Activated T-helper 17 cell treated with anti-CD3 and anti-CD28 coated beads, Interleukin-2, amount 50 U/mL, for 72 hours (primary cell): ENCODE measurements at regions not wholly inside any gene's neighbourhood (a gene's known extent, or its start where the extent isn't known, plus 50 kb on each side); places are given as distances from the start of the nearest gene placed in this dataset.
A peak's percentile ranks its signal among the peaks of the same experiment; 100 is the strongest.

Experiments
- ATAC-seq: fragments of 150-1000 bp; cut with Tn5 transposase; replicated peaks from 2 replicates; pipeline ENCODE4 v1.10.0; 2021; ENCODE audit warnings: mild to moderate bottlenecking, moderate library complexity
- H3K27ac Mint-ChIP-seq: one replicate; pipeline ENCODE4 v1.8.0; 2022; ENCODE audit warnings: mixed read lengths
- H3K27me3 Mint-ChIP-seq: one replicate; pipeline ENCODE4 v1.8.0; 2022; ENCODE audit warnings: mixed read lengths
- H3K36me3 Mint-ChIP-seq: one replicate; pipeline ENCODE4 v1.8.0; 2022; ENCODE audit warnings: low read depth, mild to moderate bottlenecking, mixed read lengths
- H3K4me1 Mint-ChIP-seq: one replicate; pipeline ENCODE4 v1.8.0; 2022; ENCODE audit warnings: mixed read lengths
- H3K4me3 Mint-ChIP-seq: one replicate; pipeline ENCODE4 v1.8.0; 2022; ENCODE audit warnings: mild to moderate bottlenecking, mixed read lengths
- H3K9me3 Mint-ChIP-seq: one replicate; pipeline ENCODE4 v1.8.0; 2022; ENCODE audit warnings: mixed read lengths

DNA sequence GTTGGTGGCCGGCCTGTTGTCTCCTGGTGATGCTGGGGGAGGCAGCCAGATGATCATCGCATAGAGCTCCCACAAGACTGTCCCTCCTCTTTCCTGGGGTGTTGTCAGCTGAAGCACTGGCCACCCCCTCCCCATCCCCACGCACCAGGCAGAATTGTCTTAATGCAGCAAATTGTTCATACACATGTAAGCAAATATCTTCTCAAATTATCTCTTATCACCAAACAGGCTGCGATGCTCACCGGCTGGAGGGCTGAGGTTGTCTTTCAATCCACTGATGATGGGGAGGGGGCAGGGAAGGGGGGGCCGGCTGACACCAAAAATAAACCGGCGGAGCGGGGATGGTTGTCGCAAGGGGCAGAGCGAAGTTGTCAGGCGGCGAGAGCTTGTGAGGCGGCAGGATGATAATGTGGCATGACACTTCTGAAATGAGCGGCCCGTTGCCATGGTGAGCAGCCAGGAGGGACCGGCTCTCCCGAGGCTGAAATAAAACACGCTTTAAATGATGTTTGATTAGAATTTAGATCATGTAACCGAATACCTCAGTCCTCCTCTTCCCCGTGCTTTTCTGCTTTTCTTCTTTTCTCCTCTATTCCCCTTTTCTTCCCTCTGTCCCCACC lies 59.8 kb downstream of the MRM1 start:
- H3K27ac Mint-ChIP-seq, result no peak overlapping the region
- H3K36me3 Mint-ChIP-seq, result no peaks in the 10 kb centered on the region
- no peak overlapping the region for H3K4me3 Mint-ChIP-seq
- ATAC-seq, result no peak
- no peaks in the 10 kb centered on the region for H3K9me3 Mint-ChIP-seq
- H3K4me1 Mint-ChIP-seq, result no peaks in the 10 kb centered on the region
- peaks cover 14% of the 10 kb centered on the region for H3K27me3 Mint-ChIP-seq

DNA sequence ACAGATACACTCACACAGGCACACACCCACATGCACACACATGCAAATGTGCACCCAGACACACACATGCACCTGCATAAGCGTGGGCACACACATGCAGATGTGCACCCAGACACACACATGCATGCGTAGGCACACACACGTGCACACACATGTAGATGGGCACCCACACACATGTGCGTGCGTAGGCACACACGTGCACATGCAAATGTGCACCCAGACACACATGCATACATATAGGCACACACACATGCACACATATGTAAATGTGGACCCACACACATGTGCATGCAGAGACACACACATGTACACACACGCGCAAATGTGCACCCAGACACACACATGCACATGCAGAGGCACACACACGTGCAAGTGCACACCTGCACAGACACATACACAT lies 60.3 kb downstream of the MRM1 start:
- no peak overlapping the region for H3K4me3 Mint-ChIP-seq
- H3K4me1 Mint-ChIP-seq, result no peaks in the 10 kb centered on the region

DNA sequence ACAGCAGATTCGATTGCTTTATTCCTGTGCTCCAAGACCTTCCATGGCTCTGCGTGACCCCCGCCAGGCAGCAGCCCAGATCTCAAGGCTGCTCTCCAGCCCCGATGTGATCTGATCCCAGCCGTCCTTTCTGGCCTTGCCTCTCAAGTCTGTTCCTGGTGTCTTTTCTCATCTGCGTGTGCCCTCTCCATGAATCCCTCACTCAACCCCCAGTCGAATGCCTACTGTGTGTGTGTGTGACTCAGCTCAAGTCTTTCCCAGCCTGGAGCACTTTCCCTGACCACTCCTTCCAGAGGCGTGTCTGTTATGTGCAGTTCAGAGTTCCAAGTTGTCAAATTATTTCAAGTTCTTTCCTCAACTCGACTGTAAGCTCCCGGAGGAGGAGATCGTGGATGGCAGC lies 64.0 kb downstream of the MRM1 start:
- ATAC-seq, result no peak
- H3K36me3 Mint-ChIP-seq, result no peaks in the 10 kb centered on the region
- peaks cover 3% of the 10 kb centered on the region for H3K27me3 Mint-ChIP-seq
- H3K27ac Mint-ChIP-seq, result no peak overlapping the region
- H3K4me1 Mint-ChIP-seq, result no peaks in the 10 kb centered on the region
- H3K4me3 Mint-ChIP-seq, result no peak overlapping the region
- H3K9me3 Mint-ChIP-seq, result no peaks in the 10 kb centered on the region

More for the DNA sequence above, 60.3 kb downstream of the MRM1 start:
- Mint-ChIP-seq H3K36me3 (no peaks in the 10 kb centered on the region), H3K27me3 (peaks cover 11% of the 10 kb centered on the region), H3K9me3 (no peaks in the 10 kb centered on the region), H3K27ac (no peak overlapping the region)
- ATAC-seq, result no peak

DNA sequence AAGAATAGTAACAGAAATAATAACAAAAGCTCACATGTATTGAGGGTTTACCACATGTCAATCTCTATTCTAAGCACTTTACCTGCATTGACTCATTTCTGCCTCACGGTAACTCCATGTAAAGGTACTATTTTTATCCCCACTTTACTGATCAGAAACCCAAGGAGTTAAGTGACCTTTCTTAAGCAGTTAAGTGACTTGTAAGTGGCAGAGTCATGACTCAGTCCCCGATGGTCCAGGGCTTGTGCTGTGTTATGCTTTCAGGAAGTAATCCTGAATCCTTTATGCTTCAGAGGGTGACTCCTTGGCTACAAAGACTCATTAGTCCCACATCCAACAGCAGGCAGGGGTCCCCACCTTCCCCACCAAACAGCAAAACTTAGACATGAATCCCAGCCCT lies 66.5 kb downstream of the MRM1 start:
- Mint-ChIP-seq H3K27me3 (peaks cover 3% of the 10 kb centered on the region), H3K36me3 (no peaks in the 10 kb centered on the region), H3K4me3 (no peak overlapping the region), H3K27ac (no peak overlapping the region), H3K4me1 (peaks cover 7% of the 10 kb centered on the region), H3K9me3 (no peaks in the 10 kb centered on the region)
- peak; percentile 53 for ATAC-seq

DNA sequence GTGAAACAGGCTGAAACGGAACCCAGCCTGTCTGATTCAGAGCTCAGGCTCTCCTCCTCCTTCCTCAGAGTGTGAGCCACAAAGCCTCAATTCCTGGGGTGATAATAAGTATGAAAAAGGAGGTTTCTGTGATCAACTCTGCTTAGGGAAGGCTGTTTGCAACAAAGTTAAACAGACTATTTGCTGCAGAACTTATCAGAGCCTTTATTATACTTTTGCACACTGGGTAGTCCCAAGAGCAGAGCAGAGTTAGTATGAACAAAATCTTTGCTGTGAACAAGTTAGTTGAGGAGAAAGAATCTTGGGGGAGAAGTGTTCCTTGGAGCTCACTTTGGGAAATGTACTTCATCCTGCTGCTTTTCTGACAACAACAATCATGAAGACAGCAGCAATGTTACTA lies 67.4 kb downstream of the MRM1 start:
- Mint-ChIP-seq H3K36me3 (no peaks in the 10 kb centered on the region), H3K9me3 (no peaks in the 10 kb centered on the region), H3K4me3 (no peak overlapping the region), H3K27ac (no peak overlapping the region), H3K4me1 (peaks cover 9% of the 10 kb centered on the region), H3K27me3 (peaks cover 3% of the 10 kb centered on the region)
- no peak for ATAC-seq

DNA sequence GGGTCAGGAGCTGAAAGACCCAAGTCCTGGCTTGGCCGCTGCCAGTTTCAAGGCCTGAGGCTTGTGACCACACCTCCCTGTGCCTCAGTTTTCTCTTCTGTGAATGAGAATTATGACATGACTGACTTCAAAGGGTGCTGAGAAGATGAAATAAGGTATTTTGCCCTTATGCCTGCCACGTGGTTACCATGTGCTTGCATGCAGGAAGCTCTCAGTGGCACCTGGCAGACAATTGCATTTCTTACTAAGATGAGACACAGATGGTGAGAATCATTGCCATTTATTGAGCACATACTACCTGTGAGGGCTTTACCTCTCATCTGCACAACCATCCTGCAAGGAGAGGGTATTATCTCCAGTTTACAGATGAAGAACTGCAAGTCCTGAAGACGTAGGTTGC lies 69.8 kb downstream of the MRM1 start:
- Mint-ChIP-seq H3K4me3 (no peak overlapping the region), H3K36me3 (no peaks in the 10 kb centered on the region), H3K4me1 (peaks cover 33% of the 10 kb centered on the region), H3K27me3 (no peaks in the 10 kb centered on the region), H3K9me3 (no peaks in the 10 kb centered on the region), H3K27ac (peak overlapping the region; percentile 28)
- ATAC-seq, result no peak

DNA sequence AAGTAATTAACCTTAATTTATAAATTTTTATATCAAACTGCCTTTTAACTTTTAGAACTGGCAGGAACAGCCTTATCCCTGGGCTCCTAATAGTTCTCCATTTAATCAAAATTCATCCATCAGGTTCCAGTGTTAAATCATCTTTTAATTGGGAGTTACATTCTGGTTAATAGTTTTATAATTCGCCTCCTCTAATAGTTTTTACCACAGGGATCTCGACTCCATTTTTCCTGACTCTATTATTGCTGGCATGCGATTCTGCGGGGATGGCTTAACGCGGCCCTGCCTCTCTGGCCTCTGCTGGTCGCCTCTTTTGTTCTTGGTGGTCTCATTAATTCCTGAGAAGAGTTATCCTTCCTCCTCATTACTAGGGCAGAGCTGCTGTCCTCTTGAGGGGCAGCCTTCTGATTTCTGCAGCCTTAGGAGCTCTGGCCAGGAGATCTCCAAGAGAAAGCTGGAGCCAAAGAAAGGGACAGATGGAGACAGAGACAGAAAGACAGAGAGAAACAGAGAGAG lies 71.1 kb downstream of the MRM1 start:
- Mint-ChIP-seq H3K4me3 (peak overlapping the region; percentile 64), H3K4me1 (peaks cover 38% of the 10 kb centered on the region), H3K27ac (peak overlapping the region; percentile 82), H3K9me3 (no peaks in the 10 kb centered on the region), H3K27me3 (no peaks in the 10 kb centered on the region), H3K36me3 (no peaks in the 10 kb centered on the region)
- ATAC-seq, result no peak

DNA sequence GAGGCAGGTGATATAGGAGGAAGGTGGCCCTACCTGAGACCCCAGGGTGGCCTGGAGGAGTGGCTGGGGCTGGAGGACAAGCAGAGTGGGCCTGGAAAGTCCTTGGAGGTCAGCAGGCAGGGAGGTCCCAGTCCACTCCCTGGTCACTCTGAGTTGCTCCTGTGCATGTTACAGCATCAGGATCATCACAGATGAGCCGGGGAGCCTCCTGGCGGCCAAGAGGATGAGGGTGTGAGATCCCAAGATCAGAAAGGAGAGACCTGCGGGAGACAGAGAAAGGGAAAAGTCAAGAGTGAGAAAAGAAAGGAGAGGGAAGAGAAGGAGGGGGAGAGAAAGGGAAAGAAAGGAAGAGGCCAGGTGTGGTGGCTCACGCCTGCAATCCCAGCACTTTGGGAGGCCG lies 71.7 kb downstream of the MRM1 start:
- ATAC-seq, result no peak
- no peaks in the 10 kb centered on the region for H3K27me3 Mint-ChIP-seq
- H3K4me3 Mint-ChIP-seq, result peak overlapping the region; percentile 64
- H3K4me1 Mint-ChIP-seq, result peaks cover 38% of the 10 kb centered on the region
- peak overlapping the region; percentile 82 for H3K27ac Mint-ChIP-seq
- no peaks in the 10 kb centered on the region for H3K9me3 Mint-ChIP-seq
- H3K36me3 Mint-ChIP-seq, result no peaks in the 10 kb centered on the region

DNA sequence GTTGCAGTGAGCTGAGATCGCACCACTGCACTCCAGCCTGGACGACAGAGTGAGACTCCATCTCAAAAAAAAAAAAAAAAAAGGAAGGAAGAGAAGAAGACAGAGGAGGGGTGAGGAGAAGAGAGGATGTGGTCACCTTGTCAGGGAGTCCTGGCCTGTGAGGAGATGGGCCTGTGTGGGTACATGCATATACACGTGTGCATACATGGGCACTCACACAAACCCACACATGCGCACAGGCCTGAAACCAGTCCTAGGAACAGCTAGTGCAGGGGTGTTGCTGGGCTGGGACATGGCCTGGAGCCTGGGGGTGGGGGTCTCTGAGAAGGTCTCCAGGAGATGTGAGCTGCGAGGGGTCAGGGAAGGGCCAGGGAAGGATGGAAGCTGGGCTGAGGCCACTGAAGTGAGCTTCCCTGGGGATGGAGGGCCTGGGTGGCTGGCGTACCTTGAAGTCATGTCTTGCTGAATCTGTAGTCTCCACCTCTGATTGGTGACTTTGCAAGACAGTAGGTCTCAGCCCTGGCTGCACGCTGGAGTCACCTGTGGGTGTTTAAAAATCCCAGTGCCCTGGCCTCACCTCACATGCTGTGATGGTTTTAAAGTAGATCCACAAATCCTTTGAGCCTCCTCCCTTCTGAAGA lies 72.4 kb downstream of the MRM1 start:
- peaks cover 38% of the 10 kb centered on the region for H3K4me1 Mint-ChIP-seq
- ATAC-seq, result peak; percentile 25
- H3K27me3 Mint-ChIP-seq, result no peaks in the 10 kb centered on the region
- H3K4me3 Mint-ChIP-seq, result peak overlapping the region; percentile 64
- H3K27ac Mint-ChIP-seq, result peak overlapping the region; percentile 82
- H3K9me3 Mint-ChIP-seq, result no peaks in the 10 kb centered on the region
- no peaks in the 10 kb centered on the region for H3K36me3 Mint-ChIP-seq

DNA sequence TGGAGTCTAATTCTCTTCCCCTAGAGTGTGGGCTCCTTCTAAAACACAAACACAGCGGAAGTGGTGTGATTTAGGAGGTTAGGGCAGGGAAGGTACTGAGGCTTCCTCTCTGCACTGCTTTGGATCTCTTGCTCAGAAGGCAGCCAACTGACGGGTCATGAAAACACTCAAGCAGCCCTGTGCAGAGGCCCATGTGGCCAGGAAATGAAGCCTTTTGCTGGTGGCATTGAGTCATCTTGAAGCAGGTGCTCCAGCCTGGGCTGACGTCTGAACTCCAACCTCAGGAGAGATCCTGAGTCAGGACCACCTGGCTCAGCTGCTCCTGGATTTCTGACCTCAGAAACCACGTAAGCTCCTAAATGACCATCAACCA lies 72.9 kb downstream of the MRM1 start:
- H3K4me3 Mint-ChIP-seq, result peak overlapping the region; percentile 64
- no peaks in the 10 kb centered on the region for H3K27me3 Mint-ChIP-seq
- peaks cover 38% of the 10 kb centered on the region for H3K4me1 Mint-ChIP-seq
- peak overlapping the region; percentile 82 for H3K27ac Mint-ChIP-seq
- H3K9me3 Mint-ChIP-seq, result no peaks in the 10 kb centered on the region
- ATAC-seq, result peak; percentile 90
- no peaks in the 10 kb centered on the region for H3K36me3 Mint-ChIP-seq

DNA sequence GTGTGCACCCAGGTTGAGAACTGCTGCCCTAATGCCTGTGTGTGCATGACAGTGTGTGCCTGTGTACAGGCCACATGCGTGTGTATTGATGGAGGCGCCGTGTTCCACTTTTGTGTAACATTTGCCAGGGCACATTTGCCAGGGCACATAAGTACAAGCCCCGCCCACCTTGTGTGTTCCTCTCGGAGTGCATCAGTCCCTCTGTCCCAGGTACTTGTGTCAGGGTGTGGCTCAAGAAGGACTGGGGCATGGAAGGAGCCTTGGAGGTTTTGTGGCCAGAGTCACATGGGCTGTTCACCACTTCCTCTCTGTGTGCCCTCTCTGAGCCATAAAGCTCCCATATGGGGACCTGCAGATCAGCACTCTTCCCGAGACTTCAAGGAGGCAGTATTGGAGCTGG lies 73.9 kb downstream of the MRM1 start:
- Mint-ChIP-seq H3K4me1 (peaks cover 38% of the 10 kb centered on the region), H3K36me3 (no peaks in the 10 kb centered on the region), H3K9me3 (no peaks in the 10 kb centered on the region), H3K27ac (peak overlapping the region; percentile 82), H3K27me3 (no peaks in the 10 kb centered on the region), H3K4me3 (peak overlapping the region; percentile 64)
- peak; percentile 68 for ATAC-seq

DNA sequence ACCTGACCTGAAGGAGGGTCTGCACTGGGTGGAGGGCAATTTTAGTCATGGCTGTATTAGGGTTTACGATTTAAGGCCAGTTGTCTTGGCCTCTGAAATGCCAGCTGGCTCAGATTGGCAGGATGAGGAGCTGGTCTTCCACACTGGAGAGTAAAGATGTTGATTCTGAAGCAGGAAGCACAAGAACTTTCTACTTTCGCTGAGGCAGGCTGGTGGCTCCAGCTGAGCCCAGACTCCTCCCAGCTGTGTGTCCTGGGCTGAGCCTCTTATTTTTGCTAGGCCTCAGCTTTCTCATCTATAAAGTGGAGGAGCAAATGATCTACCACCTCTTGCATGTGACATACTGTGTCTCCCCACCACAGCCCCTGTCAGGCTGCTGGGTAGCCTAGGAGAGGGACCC lies 74.4 kb downstream of the MRM1 start:
- Mint-ChIP-seq H3K9me3 (no peaks in the 10 kb centered on the region), H3K36me3 (no peaks in the 10 kb centered on the region), H3K27ac (peak overlapping the region; percentile 82), H3K27me3 (no peaks in the 10 kb centered on the region), H3K4me3 (peak overlapping the region; percentile 64), H3K4me1 (peaks cover 34% of the 10 kb centered on the region)
- peak; percentile 29 for ATAC-seq

DNA sequence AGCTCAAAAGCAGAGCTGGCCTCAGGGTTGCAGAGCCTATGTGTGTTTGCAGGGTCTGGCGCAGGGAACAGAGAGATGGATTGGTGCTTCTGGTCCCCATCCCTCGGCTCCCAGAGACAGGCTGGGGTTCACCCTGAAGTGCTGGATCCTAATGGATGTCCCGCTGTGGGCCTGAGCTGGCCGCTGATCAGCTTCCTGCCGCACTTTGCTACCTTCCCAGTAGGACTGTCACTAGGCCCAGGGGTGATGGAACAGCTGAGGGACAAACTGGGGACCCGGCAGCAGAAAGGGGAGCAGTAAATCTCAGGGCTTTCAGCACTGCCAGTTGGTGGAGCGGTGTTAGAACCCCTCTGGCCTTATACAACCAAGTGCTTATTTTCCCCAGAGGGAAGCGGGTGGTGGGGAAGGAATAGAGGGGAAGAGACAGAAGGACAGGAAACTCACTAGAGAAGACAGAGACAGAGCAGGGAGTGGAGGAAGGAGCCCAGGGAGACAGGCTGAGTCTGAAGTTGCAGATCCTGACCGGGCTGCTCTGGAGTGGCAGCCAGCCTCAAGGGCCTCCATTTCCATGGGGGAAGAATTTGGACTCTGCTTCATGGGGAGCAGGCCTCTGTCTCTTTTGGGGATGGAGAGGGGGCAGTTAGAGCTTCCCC lies 78.6 kb downstream of the MRM1 start:
- no peaks in the 10 kb centered on the region for H3K9me3 Mint-ChIP-seq
- no peak overlapping the region for H3K4me3 Mint-ChIP-seq
- H3K36me3 Mint-ChIP-seq, result no peaks in the 10 kb centered on the region
- peak overlapping the region; percentile 19 for H3K27ac Mint-ChIP-seq
- peaks cover 17% of the 10 kb centered on the region for H3K4me1 Mint-ChIP-seq
- no peaks in the 10 kb centered on the region for H3K27me3 Mint-ChIP-seq
- ATAC-seq, result no peak

DNA sequence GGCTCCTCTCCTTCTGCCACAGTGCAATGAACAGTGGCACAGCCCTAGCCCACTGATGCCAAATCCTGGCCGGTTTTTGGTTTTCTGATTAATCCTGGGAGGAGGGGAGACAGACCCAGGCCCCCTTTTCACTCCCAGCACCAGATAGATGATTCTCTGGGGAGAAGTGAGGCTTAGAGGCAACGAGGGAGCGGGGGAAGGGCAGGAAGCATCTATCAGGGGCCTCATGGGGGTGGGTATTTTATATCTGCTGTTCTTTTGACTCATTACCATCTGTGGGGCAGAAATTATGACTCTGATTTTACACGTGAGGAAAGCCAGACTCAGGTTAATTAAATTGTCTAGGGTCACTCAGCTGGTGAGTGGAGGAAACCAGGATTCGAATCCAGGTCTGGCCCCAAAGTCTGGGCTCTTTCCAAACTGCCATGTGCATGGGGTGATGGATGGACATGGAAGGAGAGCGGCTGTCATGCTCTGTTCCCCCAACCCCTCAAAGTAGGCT lies 79.4 kb downstream of the MRM1 start:
- H3K27ac Mint-ChIP-seq, result no peak overlapping the region
- H3K9me3 Mint-ChIP-seq, result no peaks in the 10 kb centered on the region
- no peak for ATAC-seq
- H3K27me3 Mint-ChIP-seq, result no peaks in the 10 kb centered on the region
- no peaks in the 10 kb centered on the region for H3K36me3 Mint-ChIP-seq
- H3K4me3 Mint-ChIP-seq, result no peak overlapping the region
- H3K4me1 Mint-ChIP-seq, result peaks cover 9% of the 10 kb centered on the region

DNA sequence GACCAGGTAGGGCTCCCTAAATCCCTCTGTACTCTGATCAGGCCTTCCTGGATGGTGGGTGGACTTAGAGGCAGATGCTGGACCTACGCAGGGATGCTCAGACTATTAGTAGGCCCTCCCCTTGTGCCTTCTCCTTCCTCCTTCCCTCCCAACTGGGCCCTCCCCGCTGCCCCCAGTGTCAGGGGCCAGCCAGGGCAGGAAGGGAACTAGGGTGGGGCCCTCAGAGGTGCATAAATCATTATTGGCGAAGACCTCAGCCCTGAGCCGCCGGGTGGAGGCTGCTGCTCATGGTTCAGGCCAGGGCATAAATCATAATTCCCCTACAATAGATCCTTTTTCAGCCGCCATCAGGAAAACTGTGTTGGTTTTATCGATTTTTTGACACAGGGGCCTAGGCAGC lies 81.4 kb downstream of the MRM1 start:
- ATAC-seq, result no peak
- no peaks in the 10 kb centered on the region for H3K27me3 Mint-ChIP-seq
- no peak overlapping the region for H3K4me3 Mint-ChIP-seq
- no peaks in the 10 kb centered on the region for H3K4me1 Mint-ChIP-seq
- H3K27ac Mint-ChIP-seq, result no peak overlapping the region
- no peaks in the 10 kb centered on the region for H3K36me3 Mint-ChIP-seq
- H3K9me3 Mint-ChIP-seq, result no peaks in the 10 kb centered on the region
